ENCODE measurements at regions not wholly inside any gene's neighbourhood (a gene's known extent, or its start where the extent isn't known, plus 50 kb on each side); places are given as distances from the start of the nearest gene placed in this dataset.

DNA sequence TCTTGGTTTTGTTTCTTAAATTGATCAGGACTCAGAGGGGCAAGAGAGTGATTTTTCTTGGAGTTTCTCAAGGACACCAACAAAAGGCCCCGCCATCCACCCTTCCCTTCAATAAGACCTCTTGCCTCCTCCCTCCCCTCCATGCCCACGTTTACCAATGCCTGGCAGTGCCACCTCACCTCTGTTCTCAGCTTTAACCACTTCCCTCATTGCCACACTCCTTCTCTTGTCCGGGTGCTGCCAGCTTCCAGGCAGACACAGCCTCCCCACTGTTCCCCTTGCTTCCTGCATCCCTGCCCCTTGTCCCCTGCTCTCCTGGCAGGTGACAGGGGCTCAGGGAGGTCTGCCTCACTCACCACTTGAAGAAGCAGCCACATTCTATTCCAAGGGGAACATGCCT, 90.8 kb downstream of the LHX2 start:
- TF ChIP-seq, protein P1, sequence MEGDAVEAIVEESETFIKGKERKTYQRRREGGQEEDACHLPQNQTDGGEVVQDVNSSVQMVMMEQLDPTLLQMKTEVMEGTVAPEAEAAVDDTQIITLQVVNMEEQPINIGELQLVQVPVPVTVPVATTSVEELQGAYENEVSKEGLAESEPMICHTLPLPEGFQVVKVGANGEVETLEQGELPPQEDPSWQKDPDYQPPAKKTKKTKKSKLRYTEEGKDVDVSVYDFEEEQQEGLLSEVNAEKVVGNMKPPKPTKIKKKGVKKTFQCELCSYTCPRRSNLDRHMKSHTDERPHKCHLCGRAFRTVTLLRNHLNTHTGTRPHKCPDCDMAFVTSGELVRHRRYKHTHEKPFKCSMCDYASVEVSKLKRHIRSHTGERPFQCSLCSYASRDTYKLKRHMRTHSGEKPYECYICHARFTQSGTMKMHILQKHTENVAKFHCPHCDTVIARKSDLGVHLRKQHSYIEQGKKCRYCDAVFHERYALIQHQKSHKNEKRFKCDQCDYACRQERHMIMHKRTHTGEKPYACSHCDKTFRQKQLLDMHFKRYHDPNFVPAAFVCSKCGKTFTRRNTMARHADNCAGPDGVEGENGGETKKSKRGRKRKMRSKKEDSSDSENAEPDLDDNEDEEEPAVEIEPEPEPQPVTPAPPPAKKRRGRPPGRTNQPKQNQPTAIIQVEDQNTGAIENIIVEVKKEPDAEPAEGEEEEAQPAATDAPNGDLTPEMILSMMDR (IDR thresholded peaks at IDR 0.05): no peak
- TF ChIP-seq SIN3A (IDR thresholded peaks at IDR 0.05; ENCODE audit: borderline replicate concordance, insufficient read depth, low read depth, low read length) (no peak), POLR2AphosphoS5 (IDR thresholded peaks at IDR 0.05; ENCODE audit: low read depth, low read length) (no peak)
- TF ChIP-seq, protein P2, sequence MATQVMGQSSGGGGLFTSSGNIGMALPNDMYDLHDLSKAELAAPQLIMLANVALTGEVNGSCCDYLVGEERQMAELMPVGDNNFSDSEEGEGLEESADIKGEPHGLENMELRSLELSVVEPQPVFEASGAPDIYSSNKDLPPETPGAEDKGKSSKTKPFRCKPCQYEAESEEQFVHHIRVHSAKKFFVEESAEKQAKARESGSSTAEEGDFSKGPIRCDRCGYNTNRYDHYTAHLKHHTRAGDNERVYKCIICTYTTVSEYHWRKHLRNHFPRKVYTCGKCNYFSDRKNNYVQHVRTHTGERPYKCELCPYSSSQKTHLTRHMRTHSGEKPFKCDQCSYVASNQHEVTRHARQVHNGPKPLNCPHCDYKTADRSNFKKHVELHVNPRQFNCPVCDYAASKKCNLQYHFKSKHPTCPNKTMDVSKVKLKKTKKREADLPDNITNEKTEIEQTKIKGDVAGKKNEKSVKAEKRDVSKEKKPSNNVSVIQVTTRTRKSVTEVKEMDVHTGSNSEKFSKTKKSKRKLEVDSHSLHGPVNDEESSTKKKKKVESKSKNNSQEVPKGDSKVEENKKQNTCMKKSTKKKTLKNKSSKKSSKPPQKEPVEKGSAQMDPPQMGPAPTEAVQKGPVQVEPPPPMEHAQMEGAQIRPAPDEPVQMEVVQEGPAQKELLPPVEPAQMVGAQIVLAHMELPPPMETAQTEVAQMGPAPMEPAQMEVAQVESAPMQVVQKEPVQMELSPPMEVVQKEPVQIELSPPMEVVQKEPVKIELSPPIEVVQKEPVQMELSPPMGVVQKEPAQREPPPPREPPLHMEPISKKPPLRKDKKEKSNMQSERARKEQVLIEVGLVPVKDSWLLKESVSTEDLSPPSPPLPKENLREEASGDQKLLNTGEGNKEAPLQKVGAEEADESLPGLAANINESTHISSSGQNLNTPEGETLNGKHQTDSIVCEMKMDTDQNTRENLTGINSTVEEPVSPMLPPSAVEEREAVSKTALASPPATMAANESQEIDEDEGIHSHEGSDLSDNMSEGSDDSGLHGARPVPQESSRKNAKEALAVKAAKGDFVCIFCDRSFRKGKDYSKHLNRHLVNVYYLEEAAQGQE (IDR thresholded peaks at IDR 0.05; ENCODE audit: insufficient read depth in 1 of 2, low read depth in 2 of 2, low read length in 1 of 2): no peak
